NCI-H2227 (cell line): ENCODE measurements at regions not wholly inside any gene's neighbourhood (a gene's known extent, or its start where the extent isn't known, plus 50 kb on each side); places are given as distances from the start of the nearest gene placed in this dataset.

Experiments used
- DNase-seq: peaks from one replicate; lab custom pipeline; 2025; ENCODE audit not compliant: unreplicated experiment; lab: John Stamatoyannopoulos, UW

- no peak for DNase-seq
These were observed 579.2 kb downstream of the BCL11B start for GRCh38 chr14:98692832-98693231.

GRCh38 chr14:98694541-98694940, 577.5 kb downstream of the BCL11B start:
- no peak for DNase-seq

GRCh38 chr14:98695809-98696208, 576.2 kb downstream of the BCL11B start:
- no peak for DNase-seq

GRCh38 chr14:98698341-98698740, 573.7 kb downstream of the BCL11B start:
- DNase-seq, result no peak

GRCh38 chr14:98700748-98701147, 571.2 kb downstream of the BCL11B start:
- DNase-seq, result no peak

- DNase-seq, result no peak
These were observed 570.6 kb downstream of the BCL11B start for GRCh38 chr14:98701377-98701776.

GRCh38 chr14:98704441-98704840, 567.6 kb downstream of the BCL11B start:
- no peak for DNase-seq

GRCh38 chr14:98705871-98706300, 566.1 kb downstream of the BCL11B start:
- no peak for DNase-seq

- DNase-seq, result no peak
These were observed 564.5 kb downstream of the BCL11B start for GRCh38 chr14:98707522-98707921.

- DNase-seq, result no peak
These were observed 563.4 kb downstream of the BCL11B start for GRCh38 chr14:98708555-98708954.

GRCh38 chr14:98711453-98711852, 560.5 kb downstream of the BCL11B start:
- no peak for DNase-seq

GRCh38 chr14:98714626-98715425, 557.2 kb downstream of the BCL11B start:
- DNase-seq, result no peak

GRCh38 chr14:98716133-98716532, 555.9 kb downstream of the BCL11B start:
- DNase-seq, result no peak

- DNase-seq, result no peak
These were observed 550.9 kb downstream of the BCL11B start for GRCh38 chr14:98721061-98721460.

- no peak for DNase-seq
These were observed 547.3 kb downstream of the BCL11B start for GRCh38 chr14:98724734-98725133.

GRCh38 chr14:98725191-98725590, 546.8 kb downstream of the BCL11B start:
- DNase-seq, result no peak

GRCh38 chr14:98725676-98726075, 546.3 kb downstream of the BCL11B start:
- DNase-seq, result no peak

- no peak for DNase-seq
These were observed 545.2 kb downstream of the BCL11B start for GRCh38 chr14:98726585-98727405.

- no peak for DNase-seq
These were observed 544.0 kb downstream of the BCL11B start for GRCh38 chr14:98728024-98728423.

- DNase-seq, result no peak
These were observed 543.2 kb downstream of the BCL11B start for GRCh38 chr14:98728836-98729235.

GRCh38 chr14:98731286-98731685, 540.7 kb downstream of the BCL11B start:
- no peak for DNase-seq

- DNase-seq, result no peak
These were observed 540.3 kb downstream of the BCL11B start for GRCh38 chr14:98731701-98732100.
